T-helper 2 cell treated with Interferon-gamma antibody and Interleukin-4, amounts not matched to agents 5 μg/mL and 100 μg/mL, for 36 hours (primary cell): ENCODE measurements at regions not wholly inside any gene's neighbourhood (a gene's known extent, or its start where the extent isn't known, plus 50 kb on each side); places are given as distances from the start of the nearest gene placed in this dataset.

ENCODE experiments used
- DNase-seq: peaks from one replicate; pipeline ENCODE4 v3.0.0; 2021; ENCODE audit warnings: low spot score
- H3K27ac Mint-ChIP-seq: one replicate; pipeline ENCODE4 v1.8.0; 2021; ENCODE audit warnings: mild to moderate bottlenecking, mixed read lengths
- H3K27me3 Mint-ChIP-seq: one replicate; pipeline ENCODE4 v1.8.0; 2021; ENCODE audit warnings: low read depth, mixed read lengths
- H3K36me3 Mint-ChIP-seq: one replicate; pipeline ENCODE4 v1.8.0; 2021; ENCODE audit warnings: low read depth, mixed read lengths
- H3K4me1 Mint-ChIP-seq: one replicate; pipeline ENCODE4 v1.8.0; 2021; ENCODE audit warnings: low read depth, mixed read lengths
- H3K4me3 Mint-ChIP-seq: one replicate; pipeline ENCODE4 v1.8.0; 2022; ENCODE audit warnings: mild to moderate bottlenecking, moderate library complexity, mixed read lengths
- H3K9me3 Mint-ChIP-seq: one replicate; pipeline ENCODE4 v1.8.0; 2021; ENCODE audit warnings: mixed read lengths

GRCh38 chr6:1139155-1139890, 172.6 kb upstream of the FOXQ1 start:
- no peaks in the 10 kb centered on the region for H3K4me1 Mint-ChIP-seq
- peaks cover 10% of the 10 kb centered on the region for H3K27me3 Mint-ChIP-seq
- no peaks in the 10 kb centered on the region for H3K36me3 Mint-ChIP-seq
- H3K9me3 Mint-ChIP-seq = no peaks in the 10 kb centered on the region
- no peak overlapping the region for H3K4me3 Mint-ChIP-seq
- H3K27ac Mint-ChIP-seq = no peak overlapping the region
- DNase-seq = no peak

GRCh38 chr6:1137849-1138248, 174.0 kb upstream of the FOXQ1 start:
- Mint-ChIP-seq H3K27me3 (peaks cover 17% of the 10 kb centered on the region), H3K9me3 (no peaks in the 10 kb centered on the region), H3K27ac (no peak overlapping the region), H3K4me1 (no peaks in the 10 kb centered on the region), H3K36me3 (no peaks in the 10 kb centered on the region), H3K4me3 (no peak overlapping the region)
- no peak for DNase-seq

GRCh38 chr6:1136827-1137226, 175.1 kb upstream of the FOXQ1 start:
- Mint-ChIP-seq H3K9me3 (no peaks in the 10 kb centered on the region), H3K27ac (no peak overlapping the region), H3K27me3 (peaks cover 18% of the 10 kb centered on the region)

GRCh38 chr6:1136415-1136774, 175.5 kb upstream of the FOXQ1 start:
- no peak for DNase-seq
- no peaks in the 10 kb centered on the region for H3K36me3 Mint-ChIP-seq
- peaks cover 18% of the 10 kb centered on the region for H3K27me3 Mint-ChIP-seq
- no peak overlapping the region for H3K27ac Mint-ChIP-seq
- H3K9me3 Mint-ChIP-seq = no peaks in the 10 kb centered on the region
- H3K4me1 Mint-ChIP-seq = no peaks in the 10 kb centered on the region
- H3K4me3 Mint-ChIP-seq = no peak overlapping the region

More at GRCh38 chr6:1136827-1137226, 175.1 kb upstream of the FOXQ1 start:
- Mint-ChIP-seq H3K36me3 (no peaks in the 10 kb centered on the region), H3K4me3 (no peak overlapping the region), H3K4me1 (no peaks in the 10 kb centered on the region)
- no peak for DNase-seq

GRCh38 chr6:1135726-1136414, 176.0 kb upstream of the FOXQ1 start:
- no peaks in the 10 kb centered on the region for H3K36me3 Mint-ChIP-seq
- no peak overlapping the region for H3K27ac Mint-ChIP-seq

GRCh38 chr6:1131285-1132079, 180.4 kb upstream of the FOXQ1 start:
- Mint-ChIP-seq H3K27me3 (peaks cover 13% of the 10 kb centered on the region), H3K36me3 (no peaks in the 10 kb centered on the region), H3K4me3 (no peak overlapping the region), H3K9me3 (no peaks in the 10 kb centered on the region), H3K27ac (no peak overlapping the region), H3K4me1 (no peaks in the 10 kb centered on the region)
- no peak for DNase-seq

More at GRCh38 chr6:1135726-1136414, 176.0 kb upstream of the FOXQ1 start:
- DNase-seq = no peak
- H3K4me3 Mint-ChIP-seq = no peak overlapping the region
- H3K27me3 Mint-ChIP-seq = peaks cover 18% of the 10 kb centered on the region
- H3K4me1 Mint-ChIP-seq = no peaks in the 10 kb centered on the region
- H3K9me3 Mint-ChIP-seq = no peaks in the 10 kb centered on the region

GRCh38 chr6:1130709-1131108, 181.2 kb upstream of the FOXQ1 start:
- peaks cover 13% of the 10 kb centered on the region for H3K27me3 Mint-ChIP-seq
- no peaks in the 10 kb centered on the region for H3K36me3 Mint-ChIP-seq
- no peak overlapping the region for H3K27ac Mint-ChIP-seq
- H3K4me3 Mint-ChIP-seq = no peak overlapping the region
- DNase-seq = no peak
- no peaks in the 10 kb centered on the region for H3K9me3 Mint-ChIP-seq
- no peaks in the 10 kb centered on the region for H3K4me1 Mint-ChIP-seq

GRCh38 chr6:1129131-1129530, 182.8 kb upstream of the FOXQ1 start:
- no peaks in the 10 kb centered on the region for H3K36me3 Mint-ChIP-seq
- H3K4me1 Mint-ChIP-seq = no peaks in the 10 kb centered on the region
- no peak overlapping the region for H3K27ac Mint-ChIP-seq
- no peak for DNase-seq
- peaks cover 8% of the 10 kb centered on the region for H3K27me3 Mint-ChIP-seq
- no peak overlapping the region for H3K4me3 Mint-ChIP-seq
- no peaks in the 10 kb centered on the region for H3K9me3 Mint-ChIP-seq

- Mint-ChIP-seq H3K27me3 (peaks cover under 1% of the 10 kb centered on the region), H3K36me3 (no peaks in the 10 kb centered on the region), H3K4me3 (no peak overlapping the region), H3K4me1 (no peaks in the 10 kb centered on the region), H3K9me3 (no peaks in the 10 kb centered on the region), H3K27ac (no peak overlapping the region)
- no peak for DNase-seq
Observed at GRCh38 chr6:1127597-1128288, 184.2 kb upstream of the FOXQ1 start.

GRCh38 chr6:1127129-1127528, 184.8 kb upstream of the FOXQ1 start:
- Mint-ChIP-seq H3K9me3 (no peaks in the 10 kb centered on the region), H3K4me3 (no peak overlapping the region), H3K27ac (no peak overlapping the region), H3K36me3 (no peaks in the 10 kb centered on the region), H3K4me1 (no peaks in the 10 kb centered on the region), H3K27me3 (no peaks in the 10 kb centered on the region)
- DNase-seq = no peak

GRCh38 chr6:1126036-1126435, 185.9 kb upstream of the FOXQ1 start:
- Mint-ChIP-seq H3K27ac (no peak overlapping the region), H3K36me3 (no peaks in the 10 kb centered on the region), H3K4me1 (no peaks in the 10 kb centered on the region), H3K4me3 (no peak overlapping the region), H3K27me3 (no peaks in the 10 kb centered on the region), H3K9me3 (no peaks in the 10 kb centered on the region)
- no peak for DNase-seq

GRCh38 chr6:1125297-1125696, 186.6 kb upstream of the FOXQ1 start:
- no peaks in the 10 kb centered on the region for H3K27me3 Mint-ChIP-seq
- no peaks in the 10 kb centered on the region for H3K36me3 Mint-ChIP-seq
- no peaks in the 10 kb centered on the region for H3K9me3 Mint-ChIP-seq
- no peak overlapping the region for H3K27ac Mint-ChIP-seq
- no peak for DNase-seq
- H3K4me1 Mint-ChIP-seq = no peaks in the 10 kb centered on the region
- H3K4me3 Mint-ChIP-seq = no peak overlapping the region

GRCh38 chr6:1124885-1125284, 187.0 kb upstream of the FOXQ1 start:
- DNase-seq = no peak
- H3K27me3 Mint-ChIP-seq = no peaks in the 10 kb centered on the region
- no peak overlapping the region for H3K4me3 Mint-ChIP-seq
- no peaks in the 10 kb centered on the region for H3K9me3 Mint-ChIP-seq
- H3K4me1 Mint-ChIP-seq = no peaks in the 10 kb centered on the region
- no peak overlapping the region for H3K27ac Mint-ChIP-seq
- no peaks in the 10 kb centered on the region for H3K36me3 Mint-ChIP-seq
